CD1c-positive myeloid dendritic cell (primary cell): ENCODE measurements at regions not wholly inside any gene's neighbourhood (a gene's known extent, or its start where the extent isn't known, plus 50 kb on each side); places are given as distances from the start of the nearest gene placed in this dataset.

Experiments
- DNase-seq: peaks from one replicate; pipeline ENCODE4 v3.0.0-alpha.2; 2016; ENCODE audit errors: extremely low spot score

DNA sequence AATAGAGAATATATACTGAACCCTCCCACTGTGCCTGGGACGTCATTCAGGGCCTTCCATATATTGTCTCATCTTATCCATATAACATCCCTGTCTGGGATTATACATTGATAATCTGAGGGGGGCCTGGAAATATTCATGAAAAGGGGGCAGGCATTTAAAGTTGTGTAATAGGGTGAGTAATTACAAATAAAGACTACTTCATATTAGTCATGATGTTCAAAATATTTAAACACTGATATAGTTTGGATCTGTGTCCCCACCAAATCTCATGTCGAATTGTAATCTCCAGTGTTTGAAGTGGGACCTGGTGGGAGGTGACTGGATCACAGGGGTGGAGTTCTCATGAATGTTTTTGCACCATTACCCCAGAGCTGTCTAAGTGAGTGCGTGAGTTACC is 97.8 kb downstream of the AQP9 start:
- no peak for DNase-seq

DNA sequence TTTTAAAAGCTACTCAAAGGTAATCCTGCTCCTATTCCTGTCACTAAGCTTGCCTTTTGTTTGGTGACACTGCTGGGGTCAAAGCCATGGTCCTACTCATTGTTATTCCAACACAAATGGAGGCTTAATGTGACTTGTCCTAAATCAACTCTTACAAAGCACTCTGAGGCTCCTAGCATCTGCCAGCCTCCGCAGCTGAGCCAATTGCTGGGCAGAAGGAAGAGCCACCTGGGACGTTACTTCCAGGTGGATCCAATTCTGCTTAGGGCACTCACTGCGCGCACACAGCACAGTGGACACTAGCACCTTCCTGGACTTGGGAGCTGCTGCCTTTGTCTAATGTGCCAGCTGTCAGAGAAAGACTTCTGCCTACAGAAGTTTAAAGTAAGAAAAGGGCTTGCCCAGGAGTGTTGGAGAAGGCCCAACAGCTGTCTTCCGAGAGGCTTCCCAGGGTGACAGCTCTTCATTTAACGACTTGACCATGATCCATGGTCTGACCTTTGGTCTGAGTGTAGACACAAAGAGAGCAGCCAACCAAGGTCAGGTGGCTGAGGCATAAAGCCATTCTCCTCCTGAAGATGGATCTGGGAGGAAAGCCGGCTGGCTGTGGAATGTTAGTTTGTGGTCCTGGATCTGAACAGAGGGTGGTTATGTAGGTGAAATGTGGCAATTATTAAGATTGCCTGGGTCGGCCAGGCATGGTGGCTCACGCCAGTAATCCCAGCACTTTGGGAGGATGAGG is 102.2 kb downstream of the AQP9 start:
- DNase-seq, result no peak

DNA sequence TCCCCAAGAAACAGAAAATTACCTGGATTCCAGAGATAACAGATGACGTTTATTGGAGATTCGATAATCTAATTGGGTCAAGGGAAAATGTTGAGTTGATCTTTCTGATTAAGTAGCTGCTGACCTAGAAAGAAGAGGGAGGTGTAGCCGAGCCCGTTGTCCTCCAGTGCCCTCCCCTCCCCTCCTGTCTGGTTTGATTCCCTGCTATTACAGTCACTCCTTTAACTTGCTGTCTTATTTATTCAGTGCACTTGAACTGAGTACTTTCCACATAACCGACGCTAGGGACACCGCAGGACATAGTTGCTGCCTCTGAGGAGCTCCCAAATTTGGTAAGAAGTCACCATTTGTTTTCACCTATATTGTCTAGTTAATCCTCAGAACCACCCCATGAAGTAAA is 103.7 kb downstream of the AQP9 start:
- no peak for DNase-seq

DNA sequence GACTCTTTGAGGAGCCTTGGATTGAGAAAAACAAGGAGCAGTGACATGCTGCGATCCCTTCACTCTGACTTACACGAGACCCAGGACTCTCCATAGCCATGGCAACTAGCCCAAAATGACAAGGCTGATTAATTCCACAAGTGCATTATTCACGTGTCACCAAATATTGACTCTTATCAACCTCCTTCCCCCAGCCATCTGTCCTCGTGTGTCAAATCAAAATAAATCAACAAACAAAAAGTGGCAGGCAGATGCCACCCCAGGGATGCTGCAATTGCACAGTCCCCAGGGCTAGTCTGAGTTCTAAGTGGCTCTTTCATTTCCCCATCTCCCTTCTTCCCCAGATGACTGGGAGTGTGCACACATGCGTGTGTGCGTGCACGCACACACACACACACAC is 104.9 kb downstream of the AQP9 start:
- DNase-seq, result peak; percentile 14

DNA sequence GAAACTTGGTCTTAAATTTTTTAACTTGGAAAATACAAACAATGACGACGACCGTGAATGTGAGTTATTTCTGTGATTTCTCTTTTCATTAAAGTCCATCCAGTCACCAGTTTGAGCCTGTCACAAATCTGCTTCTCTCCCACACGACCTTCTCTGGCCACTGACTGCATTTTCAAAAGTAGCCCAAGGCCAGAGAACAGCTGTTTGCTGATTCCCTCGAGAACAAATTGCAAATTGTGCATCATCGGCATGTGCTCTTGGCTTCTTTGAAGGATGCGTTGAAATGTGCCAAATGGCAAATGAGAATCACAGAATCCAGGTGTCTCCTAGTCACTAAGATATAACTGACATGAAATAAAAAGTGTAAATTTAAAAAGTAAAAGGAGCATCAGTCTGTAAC is 106.4 kb downstream of the AQP9 start:
- no peak for DNase-seq

DNA sequence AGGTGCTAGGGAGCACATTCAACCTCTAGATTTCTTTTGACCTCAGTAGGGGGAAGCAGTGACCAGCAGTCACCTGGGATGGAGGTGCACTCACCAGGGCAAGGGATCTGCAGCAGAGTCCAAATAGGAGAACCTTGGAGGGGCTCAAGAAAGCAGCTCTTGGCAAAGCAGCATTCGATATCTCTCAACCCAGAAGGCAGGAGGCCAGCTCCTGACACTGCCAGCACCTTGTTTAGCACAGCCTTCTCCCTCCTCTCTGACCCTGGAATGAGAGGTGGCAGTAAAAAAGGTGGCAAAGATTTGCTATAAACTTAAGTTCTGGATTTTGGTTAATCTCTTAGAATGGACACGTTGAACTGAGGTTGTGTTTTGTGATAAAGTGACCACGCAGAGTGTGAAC is 107.9 kb downstream of the AQP9 start:
- DNase-seq, result no peak

DNA sequence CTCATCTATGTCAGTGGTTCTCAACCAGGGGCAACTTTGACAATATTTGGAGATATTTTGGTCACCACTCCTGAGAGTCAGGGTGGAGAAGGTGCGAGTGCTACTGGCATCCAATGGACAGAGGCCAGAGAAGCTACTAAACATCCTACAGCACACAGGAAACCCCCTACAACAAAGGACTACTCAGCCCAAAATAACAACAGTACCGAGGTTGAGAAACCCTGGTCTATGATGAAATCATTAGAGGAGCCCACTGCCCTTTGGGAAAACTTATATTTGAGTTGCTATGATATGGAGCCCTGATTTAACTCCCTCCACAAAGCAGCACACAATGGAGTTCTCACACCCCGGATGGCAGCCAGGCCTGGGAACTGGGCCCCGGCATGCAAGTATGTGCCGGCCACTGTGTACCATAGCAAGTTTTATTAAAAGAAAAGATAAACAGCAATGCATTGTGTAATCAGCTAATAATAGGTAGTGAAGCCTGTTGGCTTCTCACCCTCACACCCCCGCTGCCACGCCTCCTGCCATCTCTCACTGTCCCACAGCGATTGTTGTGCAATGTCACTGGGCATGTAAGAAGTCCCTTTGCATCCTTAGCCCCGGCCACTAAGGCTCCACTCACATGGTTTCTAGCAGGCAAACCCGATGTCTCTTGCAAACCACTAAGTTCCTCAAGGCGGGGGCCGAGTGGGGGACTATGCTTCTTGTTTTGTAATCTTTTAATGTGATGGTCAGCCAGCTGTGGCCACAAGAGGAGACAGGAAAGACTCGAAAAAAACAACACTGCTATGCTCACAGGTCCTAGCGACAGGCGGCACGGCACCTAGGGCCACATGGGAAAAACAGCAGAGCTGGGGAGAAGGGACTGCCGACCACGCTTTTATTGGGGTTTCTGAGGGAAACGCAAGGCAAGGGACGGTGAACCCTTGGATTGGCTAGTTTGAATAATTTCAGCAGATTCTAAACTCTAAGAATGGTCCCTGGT is 110.0 kb downstream of the AQP9 start:
- DNase-seq, result peak; percentile 95

DNA sequence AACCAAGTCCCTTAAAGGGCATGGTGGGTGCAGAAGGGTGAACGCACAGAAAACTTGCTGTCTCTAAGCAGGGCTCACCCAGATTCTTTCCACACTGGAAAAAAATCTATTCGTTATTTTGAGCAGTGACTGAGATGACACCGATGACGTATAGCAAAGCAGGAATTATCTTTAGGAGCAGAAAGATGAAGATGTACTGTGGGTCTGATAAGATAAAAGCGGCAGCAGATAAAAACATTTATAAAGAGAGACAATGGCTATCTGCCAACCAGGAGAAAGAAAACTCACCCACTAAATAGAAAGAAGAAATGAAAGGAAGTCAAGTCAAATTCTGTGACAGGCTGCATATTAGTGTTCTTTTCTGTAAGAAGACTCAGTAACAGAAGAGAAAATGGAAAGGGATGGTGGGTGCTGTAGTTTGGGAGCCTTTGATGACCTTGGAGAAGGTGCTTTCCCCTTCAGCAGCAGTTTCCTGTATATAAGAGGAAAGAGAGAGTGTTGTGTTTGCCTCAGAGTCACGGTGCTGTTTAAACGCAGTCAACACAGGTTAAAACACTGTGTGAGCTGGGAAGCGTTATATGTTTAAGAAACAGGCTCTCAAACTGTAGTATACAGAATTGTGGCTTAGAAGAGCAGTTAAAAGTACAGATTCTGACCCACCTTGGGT is 111.6 kb downstream of the AQP9 start:
- no peak for DNase-seq

DNA sequence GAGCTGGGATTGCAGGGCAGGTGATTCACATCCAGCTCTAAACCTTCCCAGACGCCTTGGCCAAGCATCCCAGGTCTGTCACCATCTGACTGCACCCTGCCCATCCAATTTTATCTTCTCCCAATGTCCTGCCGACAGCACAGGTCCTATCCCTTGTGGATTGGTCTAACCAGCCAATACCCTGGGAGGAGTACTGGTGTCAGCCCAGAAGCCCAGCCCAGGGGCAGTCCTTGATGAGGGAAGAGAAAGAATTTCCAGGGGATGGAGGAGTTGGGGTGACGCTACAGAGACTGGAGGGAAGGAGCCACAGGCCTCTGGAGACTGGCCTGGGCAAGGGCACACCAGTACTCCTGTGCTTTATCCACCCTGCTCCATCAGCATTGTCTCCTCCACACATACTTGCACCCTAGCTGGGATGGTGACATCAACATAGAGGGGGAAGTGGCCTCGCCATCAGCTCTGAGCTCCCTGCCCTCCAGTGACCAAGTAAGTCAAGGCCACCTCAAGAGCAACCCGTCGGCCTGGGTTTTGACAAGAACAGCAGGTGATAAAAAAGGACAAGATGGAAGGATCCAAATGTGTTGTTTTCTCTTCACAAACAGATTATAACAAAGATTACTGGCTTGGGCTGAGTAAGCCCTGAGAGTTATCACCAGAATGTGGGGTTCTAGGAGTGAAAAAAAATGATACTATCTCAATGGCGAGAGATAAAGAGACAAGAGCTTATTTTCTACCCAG is 114.6 kb downstream of the AQP9 start:
- no peak for DNase-seq

DNA sequence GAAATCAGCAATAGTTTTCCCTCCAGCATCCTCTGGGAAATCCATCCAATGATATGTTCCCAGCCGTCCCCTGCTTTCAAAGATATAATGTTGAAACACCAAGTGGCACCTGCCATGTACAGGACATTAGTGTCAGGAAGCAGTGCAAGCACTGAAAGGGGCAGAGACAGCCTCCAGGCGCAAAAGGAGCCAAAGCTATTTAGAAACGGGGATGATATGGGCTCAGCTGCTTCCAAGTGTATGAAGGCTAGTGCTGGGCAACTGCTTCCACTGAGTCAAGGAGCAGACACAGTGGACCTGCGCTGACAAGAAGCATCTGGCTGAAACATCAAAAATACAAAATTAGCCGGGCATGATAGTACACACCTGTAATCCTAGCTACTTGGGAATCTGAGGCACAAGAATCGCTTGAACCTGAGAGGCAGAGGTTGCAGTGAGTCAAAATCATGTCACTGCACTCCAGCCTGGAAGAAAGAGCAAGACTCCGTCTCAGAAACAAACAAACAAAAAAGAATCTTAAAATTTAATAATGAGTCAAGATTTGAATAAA is 119.7 kb downstream of the AQP9 start:
- DNase-seq, result no peak

DNA sequence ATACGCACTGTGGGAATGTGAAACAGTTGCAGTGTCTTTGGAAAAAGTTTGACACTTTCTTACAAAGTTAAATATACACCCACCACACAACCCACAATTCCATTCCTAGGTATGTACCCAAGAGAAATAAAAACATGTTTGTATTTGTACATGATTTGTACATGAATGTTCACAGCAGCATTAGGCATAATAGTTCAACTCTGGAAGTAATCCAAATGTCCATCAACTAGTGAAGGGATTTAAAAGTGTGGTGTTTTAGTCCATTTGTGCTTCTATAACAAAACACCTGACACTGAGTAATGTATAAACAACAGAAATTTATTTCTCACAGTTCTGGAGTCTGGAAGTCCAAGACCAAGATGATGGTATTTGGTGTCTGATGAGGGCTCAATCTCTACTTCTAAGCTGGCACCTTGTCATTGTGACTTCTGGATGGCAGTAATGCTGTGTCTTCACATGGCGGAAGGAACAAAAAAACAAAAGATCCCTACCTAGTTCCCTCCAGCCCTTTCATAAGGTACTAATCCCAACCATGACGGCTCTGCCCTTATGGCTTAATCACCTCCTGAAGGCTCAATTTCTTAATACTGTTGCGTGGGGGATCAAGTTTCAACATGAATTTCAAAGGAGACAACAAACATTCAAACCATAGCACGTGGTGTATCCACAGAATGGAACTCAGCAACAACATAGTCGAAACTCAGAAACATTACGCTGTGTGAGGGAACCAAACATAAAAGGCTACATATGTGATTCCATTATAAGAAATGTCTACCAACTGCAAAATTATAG is 120.5 kb downstream of the AQP9 start:
- no peak for DNase-seq

DNA sequence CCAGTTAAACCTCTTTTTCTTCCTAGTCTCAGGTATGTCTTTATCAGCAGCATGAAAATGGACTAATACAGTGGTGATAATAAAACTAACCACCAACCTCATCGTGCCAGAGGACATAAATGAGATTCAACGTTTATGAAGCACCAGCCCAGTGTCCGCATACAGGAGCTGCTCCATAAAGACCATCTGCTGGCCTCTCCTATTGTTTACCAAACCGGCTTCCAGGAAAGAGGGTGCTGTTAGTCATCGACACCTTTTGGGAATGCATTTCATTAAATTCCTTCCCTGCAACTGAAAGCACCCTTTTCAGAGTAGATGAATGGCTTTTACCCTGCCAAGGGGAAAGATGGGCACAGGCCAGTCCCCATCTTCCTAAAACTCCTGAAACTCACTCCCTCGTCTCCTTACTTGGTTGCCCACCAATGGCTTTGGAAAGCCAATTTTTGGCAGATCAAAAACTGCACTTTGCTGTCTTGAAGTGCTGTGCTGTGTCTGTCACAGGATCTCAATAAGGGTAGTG is 122.1 kb downstream of the AQP9 start:
- DNase-seq, result no peak

DNA sequence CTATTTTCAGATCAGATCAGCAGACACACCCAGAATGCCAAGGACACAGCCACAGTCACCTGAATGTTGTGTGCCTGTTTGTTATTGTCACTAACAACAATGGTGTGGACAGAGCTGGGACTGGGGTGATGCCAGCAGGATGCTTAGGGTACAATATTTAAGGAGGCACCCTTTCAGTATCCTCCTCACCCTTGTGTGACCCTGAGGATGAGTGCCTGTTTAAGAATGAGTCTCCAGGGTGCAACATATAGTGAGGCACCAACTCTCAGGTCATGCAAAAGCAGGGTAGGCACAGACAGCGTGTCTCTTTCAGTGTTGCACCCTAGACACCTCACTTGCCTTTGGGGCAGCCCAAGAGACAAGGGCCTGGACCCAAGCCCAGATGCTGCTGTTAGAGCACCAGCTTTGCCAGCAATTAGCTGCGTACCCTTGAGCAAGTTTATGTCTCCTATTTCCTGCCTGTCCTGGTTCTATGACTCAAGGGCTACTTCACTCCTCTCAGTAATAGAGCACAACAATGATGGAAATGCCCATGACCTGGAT is 122.6 kb downstream of the AQP9 start:
- no peak for DNase-seq

DNA sequence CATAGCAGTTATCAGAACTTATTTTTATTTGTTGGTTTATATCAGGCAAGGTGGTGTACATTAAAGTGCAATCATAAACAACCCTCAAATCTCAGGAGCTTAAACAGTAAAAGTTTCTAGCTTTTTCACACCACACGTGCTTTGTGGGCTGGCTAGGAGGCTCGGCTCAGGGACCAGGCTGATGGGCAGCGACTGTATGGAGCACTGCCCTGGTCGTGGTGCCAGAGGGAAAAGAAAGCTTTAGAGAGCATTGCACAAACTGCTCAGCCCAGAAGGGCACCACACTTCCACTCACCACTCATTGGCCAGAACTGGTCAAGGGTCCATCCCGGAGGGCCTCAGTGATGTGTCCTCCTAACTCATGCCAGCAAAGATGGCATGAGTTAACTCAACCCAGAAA is 123.2 kb downstream of the AQP9 start:
- no peak for DNase-seq

DNA sequence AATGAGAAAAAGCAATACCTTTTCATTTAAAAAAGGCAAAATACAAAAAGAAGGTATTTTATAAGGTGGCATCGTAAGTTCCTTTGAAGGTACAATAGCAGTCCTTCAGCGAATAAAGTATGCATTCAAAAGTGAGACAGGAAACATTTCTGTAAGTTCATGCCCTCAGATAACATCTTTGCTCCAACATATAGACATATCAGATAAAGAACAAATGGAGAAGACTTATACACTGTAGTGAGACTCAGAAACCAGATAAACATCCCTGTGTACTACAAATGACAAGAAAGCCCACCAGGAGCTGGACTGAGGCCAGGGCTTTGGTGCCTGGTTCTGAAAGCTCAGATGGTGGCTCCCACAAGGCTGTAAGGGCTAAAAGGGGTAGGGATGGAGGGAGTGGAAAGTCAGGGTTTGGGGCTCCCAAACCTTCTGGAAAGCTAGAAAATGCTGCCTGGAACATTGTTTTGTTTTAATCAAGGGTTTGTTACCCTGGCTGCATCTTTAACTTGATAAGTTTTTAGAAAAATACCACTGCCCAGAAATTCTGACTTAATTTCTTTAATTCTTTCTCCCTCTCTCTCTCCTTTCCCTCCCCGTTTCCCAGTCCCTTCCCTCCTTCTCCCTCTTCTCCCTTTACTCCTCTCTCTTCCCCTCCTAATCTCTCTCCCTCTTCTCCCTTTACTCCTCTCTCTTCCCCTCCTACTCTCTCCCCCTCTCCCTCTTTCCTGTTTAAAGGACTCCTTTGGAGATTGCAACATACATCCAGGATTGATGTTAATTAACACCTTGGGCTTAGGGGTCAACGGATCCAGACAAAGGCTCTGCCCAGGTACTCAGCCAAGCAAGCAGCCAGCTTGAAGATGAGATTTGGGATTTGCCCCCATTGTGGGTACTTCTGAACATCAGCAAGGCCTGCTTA is 126.1 kb downstream of the AQP9 start:
- DNase-seq, result no peak

DNA sequence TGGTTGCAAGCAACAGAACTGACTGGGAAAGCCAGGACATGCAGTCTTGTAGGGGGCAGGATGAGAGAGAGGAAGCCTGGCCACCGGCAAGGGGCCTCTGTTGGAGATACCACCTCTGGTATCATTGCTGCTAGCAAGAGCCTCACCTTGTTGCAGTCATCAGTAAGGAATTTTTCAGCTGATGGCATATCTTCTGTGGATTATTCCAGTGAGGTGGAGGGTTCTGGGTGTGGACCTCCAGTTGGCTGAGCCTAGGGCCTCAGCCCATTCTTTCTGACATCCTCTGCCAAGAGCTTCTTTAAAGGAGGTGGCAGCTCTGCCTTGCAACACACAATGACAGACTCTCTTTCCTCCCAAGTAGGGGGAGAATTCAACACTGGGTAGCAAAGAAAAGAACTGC is 128.9 kb downstream of the AQP9 start:
- DNase-seq, result no peak

DNA sequence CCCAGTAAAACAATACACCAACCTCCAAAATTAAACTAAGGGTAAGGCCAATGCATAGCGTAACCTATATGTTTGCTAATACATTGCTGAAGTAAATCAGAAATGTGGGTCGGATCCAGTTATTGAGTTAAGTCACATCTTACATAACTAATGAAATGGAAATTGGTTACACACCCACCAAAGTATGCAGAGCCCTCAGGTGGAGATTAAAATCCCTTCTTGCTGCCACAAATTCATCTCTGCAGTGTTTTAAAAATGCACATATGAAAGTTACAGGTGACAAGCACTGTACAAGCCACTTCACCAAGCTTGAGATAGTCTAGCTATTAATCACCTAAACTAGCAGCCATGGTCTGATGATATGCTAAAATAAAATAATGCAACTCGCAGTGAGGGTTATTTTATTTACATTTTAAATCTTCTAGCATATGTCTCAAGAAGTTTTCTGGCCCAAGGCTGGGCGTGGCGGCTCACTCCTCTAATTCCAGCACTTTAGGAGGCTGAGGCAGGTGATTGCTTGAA is 130.6 kb downstream of the AQP9 start:
- no peak for DNase-seq

DNA sequence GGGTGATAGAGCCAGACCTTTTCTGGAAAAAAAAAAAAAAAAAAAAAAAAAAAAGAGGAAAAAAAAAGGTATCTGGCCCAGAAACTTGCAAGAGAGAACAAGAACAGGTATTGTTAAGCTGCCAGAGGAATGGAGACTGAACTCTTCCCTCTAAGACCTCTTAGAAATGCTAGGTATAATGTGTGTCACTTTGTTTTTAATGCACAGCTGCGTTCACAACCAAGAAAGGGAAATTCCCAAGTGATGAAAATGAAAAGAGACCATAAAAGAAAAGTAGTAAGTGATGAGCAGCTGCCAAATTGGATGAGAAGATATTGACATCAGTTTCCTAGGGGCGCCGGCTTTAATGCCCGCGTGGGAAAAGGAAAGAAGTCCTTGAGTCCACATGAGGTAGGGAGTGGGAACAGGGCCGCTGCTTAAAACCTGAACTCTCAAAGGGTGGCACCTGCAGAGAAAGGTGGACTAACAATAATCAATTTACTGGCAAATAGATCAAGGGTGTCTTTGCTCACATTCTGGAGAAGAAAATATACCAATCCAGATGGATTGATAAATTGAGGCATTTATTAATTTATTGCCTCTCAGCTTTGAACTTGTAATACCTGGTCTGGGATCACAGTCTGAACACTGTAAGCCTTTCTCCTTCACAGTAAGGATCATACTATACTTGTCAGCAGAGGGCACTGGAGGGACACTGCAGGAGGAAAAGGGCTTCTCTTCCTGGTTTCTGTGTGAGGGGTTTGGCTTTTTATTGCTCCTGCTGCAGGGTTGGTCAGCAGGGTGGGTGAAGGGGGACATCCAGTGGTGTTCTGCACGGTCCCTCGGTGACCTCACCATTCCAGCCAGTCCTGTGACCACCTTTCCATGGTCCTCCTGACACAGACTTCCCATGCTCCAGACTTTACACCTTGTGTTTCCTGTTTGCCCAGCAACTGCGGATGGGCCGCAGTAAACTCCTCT is 131.6 kb downstream of the AQP9 start:
- peak; percentile 64 for DNase-seq
